ENCODE measurements at regions not wholly inside any gene's neighbourhood (a gene's known extent, or its start where the extent isn't known, plus 50 kb on each side); places are given as distances from the start of the nearest gene placed in this dataset.

DNA sequence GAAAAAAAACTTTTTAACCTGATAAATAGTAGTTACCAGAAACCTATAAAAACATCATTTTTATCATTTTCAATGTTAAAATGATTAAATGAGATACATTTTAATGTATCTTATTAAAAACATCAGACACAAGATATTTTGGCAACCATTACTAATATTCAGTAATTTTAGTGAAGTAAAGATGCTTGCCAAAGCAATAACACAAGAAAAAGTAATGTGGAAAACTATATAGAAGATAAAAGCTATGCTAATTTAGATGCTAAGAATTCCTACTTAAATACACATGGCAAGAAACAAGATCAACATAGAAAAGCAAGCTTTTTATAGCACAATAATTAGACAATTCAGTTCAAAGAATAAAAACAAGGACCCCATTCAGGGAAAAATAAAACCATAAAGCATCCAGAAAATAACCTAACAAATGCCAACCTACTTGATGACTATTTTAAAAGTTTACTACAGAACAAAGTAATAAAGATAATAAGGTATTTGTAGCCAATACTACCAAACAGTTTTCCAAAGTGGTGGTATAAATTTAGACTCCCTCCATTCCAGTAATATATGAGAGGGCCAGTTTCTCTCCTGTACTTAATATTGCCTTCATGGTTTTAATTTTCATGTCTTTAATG, 489.5 kb downstream of the CDH2 start:
- no peak for DNase-seq

DNA sequence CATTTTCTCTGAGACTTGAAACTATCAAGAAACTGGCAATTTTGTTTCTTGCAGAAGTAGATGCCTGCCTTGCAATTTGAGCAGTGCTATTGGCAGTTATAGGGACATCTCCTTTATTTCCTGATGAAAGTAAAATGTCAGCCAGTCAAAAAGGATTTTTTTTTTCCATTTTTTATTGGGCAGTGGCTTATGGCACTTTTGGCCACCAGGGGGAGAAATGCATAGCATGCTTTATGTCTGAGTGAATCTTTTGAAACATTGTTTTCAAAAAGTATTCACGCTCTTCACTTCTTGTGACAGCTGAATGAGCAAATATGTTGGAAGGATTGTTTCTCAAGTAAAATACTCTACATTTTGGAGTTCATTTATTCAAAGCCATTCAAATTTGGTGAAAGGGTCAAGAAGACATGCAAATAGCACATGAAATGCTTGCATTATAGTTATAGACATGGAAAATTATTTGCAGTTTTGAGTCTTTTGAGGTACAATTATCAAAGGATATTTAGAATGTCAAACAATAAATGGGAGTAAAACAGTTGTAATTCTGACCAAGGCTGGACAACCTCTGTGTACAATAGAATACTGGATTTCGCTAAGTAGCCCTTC, 491.0 kb downstream of the CDH2 start:
- peak; percentile 17 for DNase-seq

- no peak for DNase-seq
These were observed 491.8 kb downstream of the CDH2 start for GRCh38 chr18:27685091-27685490.

DNA sequence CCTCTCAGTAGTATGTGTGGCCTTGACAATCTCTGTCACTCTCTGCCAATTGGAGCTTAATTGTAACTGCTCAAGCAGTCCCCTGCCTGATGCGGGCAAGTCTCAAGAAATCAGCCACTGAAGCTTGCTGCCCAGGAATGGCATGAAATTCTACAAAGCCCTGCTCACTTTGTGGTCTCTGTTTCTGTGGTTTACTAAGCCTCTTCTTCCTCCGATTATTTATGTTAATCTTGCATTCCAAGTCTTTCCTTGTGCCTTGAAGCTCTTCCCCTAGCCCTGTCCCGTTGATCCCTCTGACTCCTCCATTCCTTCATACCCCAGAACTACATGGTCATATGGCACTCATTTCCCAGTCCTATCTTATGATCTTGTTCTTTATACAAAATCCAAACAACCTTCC, 489.3 kb upstream of the CHST9 start:
- DNase-seq: no peak

DNA sequence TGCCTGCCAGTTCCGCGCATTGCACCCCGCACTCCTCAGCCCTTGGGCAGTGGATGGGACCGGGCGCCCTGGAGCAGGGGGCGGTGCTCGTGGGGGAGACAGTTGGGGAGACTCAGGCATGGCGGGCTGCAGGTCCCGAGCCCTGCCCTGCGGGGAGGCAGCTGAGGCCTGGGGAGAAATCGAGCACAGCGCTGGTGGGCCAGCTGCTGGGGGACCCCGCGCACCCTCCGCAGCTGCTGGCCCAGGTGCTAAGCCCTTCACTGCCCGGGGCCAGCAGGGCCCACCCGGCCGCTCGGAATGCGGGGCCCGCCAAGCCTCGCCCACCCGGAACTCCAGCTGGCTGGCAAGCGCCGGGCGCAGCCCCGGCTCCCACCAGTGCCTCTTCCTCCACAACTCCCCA, 488.8 kb upstream of the CHST9 start:
- no peak for DNase-seq

DNA sequence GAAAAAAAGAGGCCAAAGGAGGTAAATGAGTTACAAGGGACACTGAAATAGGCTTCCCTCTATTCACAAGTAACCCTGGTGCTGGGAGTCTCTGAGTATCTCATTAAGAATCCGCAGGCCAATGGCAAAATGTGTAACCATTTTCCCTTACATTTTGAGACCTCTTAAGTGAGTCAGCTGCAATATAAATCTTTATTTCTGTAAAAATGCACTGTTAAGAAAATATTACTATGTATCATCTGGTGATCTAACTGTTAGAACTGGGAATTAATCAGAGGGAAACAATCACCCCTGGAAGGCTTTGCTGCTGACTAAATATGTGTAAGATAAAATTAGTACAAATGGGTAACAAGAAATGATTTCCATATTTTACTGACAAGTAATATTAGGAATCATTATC, 483.1 kb upstream of the CHST9 start:
- no peak for DNase-seq

- no peak for DNase-seq
These were observed 482.0 kb upstream of the CHST9 start for GRCh38 chr18:27667064-27667463.

- DNase-seq: no peak
These were observed 480.9 kb upstream of the CHST9 start for GRCh38 chr18:27666016-27666415.

- no peak for DNase-seq
These were observed 480.2 kb upstream of the CHST9 start for GRCh38 chr18:27665264-27665799.

GRCh38 chr18:27662949-27663348, 477.8 kb upstream of the CHST9 start:
- no peak for DNase-seq

- no peak for DNase-seq
These were observed 477.4 kb upstream of the CHST9 start for GRCh38 chr18:27662537-27662936.

GRCh38 chr18:27661320-27662018, 476.4 kb upstream of the CHST9 start:
- DNase-seq: no peak

GRCh38 chr18:27656905-27657304, 471.8 kb upstream of the CHST9 start:
- no peak for DNase-seq

DNA sequence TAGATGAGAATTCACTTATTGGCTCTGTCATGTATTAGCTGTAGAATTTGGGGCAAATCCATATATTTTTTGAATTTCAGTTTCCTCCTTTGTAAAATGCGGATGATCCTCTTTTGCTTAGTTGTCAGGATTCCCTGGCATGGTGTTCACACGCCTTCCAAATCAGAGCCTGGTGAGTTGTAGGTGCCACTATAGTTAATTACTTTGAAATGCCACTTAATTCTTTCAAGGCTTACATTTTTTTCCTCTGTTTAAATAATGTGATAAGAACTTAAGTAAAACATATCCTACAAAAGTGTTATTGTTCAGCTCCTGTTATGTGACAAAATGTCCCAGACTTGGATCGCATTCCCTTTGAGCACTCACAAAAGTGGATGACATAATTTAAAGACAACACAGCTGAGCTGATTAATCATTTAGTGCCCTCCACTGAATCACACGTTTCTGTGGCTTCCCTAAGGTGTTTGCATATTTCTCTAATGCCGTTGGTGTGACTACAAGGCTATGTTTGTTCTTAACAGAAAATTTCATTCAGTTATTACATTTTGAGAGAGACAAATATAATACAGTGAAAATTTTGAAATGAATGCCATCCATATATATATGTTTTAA, 471.2 kb upstream of the CHST9 start:
- no peak for DNase-seq

DNA sequence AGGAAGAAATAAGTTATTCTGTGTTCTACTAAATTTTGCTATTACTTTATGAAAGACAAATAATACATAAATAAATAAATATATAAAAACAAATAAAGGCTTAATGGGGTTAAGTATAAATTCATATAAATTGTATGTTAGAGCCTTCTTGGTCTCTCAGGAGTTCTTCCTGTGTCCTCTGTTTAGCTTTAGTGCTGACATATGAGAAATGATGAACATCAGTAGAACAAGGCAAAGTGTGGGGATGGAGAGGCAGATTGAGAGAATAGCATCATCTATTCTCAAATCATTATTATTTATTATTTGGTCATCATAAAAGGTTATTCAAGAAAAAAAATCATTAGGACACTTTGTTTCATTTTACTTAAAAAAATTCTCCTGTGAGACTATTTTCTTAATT, 468.1 kb upstream of the CHST9 start:
- no peak for DNase-seq

GRCh38 chr18:27652480-27653121, 467.5 kb upstream of the CHST9 start:
- DNase-seq: no peak

DNA sequence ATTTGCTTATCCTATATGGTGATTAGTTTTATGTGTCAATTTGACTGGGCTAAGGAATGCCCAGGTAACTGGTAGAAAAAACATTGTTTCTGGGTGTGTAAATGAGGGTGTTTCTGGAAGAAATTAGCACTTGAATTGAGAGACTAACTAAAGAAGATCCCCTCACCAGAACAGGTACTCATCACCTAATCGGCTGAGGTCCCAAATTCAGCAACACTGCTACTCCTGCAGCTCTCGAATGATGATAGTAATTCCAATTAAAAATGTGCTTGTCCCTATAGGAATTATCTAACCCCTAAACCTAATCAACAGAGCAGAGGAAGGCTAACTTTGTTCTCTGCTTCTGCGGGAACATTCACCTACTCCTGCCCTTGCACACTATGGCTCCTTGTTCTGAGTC, 464.5 kb upstream of the CHST9 start:
- DNase-seq: no peak

DNA sequence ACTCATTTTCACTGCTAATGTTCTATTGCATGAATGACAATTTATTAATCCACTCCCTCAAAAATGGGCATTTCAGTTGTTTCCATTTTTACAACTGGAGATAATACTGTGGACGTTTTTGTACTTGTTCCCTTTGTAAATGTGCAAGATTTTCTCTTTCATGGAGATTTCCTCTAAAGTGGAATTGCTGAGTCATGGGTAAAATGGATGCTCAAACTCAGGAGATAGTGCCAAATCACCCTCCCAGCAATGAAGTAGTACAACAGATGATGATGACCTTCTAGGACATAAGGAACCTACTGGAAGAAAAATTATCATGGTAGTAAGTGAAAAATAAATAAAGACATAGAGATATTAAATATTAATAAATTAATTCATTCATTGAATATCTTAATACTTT, 460.8 kb upstream of the CHST9 start:
- DNase-seq: no peak

GRCh38 chr18:27636576-27637085, 451.5 kb upstream of the CHST9 start:
- DNase-seq: no peak

- DNase-seq: no peak
These were observed 447.6 kb upstream of the CHST9 start for GRCh38 chr18:27632706-27633105.

GRCh38 chr18:27627927-27628326, 442.8 kb upstream of the CHST9 start:
- DNase-seq: no peak

GRCh38 chr18:27621236-27621890, 436.3 kb upstream of the CHST9 start:
- DNase-seq: no peak

DNA sequence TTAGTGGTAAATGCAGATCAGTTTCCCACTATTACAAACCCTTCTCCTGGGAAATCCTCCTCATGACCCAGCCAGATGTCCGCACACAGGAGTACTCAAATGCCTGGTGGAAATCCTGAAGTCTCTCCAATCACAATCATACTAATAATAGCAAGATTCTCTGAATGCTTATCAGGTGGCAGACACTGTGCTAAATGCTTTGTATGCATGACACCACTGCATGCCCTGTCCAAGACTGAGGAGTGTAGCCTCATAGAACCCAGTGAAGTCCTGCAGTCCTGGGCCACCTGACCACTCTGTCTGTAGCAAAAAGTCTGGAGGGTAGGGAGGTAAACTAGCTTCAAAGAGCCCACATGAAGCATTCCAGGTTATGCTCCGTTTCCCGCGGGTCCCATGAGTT, 434.8 kb upstream of the CHST9 start:
- no peak for DNase-seq

Measured in NCI-H1436 (cell line).